HG03354 (cell line): ENCODE measurements at regions not wholly inside any gene's neighbourhood (a gene's known extent, or its start where the extent isn't known, plus 50 kb on each side); places are given as distances from the start of the nearest gene placed in this dataset.
"Not testable (repeated sequence)": the region's sequence is repeated elsewhere in the genome, so short reads cannot be mapped to it uniquely, and the experiment has no call there.

ENCODE experiments used
- ATAC-seq: cut with Tn5 transposase; IDR thresholded peaks from one replicate; pipeline ENCODE4 v1.9.1; 2021; ENCODE audit warnings: mild to moderate bottlenecking; ENCODE audit not compliant: unreplicated experiment, poor library complexity, severe bottlenecking

DNA sequence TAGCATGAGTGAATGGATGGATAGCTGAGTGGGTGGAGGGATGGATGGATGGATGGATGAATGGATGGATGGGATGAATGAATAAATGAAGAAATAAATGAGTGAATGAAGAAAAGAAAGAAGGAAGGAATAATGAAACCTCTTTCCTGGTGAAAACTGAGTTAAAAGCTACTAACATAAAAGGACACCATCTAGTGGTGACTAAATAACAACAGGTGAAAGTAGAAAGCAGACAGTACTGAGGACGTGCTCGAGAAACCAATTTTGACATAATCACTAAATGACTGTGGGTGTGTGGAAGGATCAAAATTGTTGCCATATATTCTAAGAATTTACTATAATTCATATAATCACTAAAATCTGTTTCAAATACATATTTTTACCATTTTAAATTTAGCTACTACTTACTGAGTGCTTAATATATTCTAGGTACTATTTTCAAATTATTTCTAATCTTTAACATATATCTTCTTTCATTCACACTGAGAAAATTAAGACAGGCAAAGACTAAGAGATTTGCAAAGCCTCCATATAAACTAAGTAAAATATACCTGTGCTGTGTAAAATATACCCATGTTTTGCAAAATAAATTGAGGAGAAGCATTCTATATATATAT lies 522.9 kb downstream of the LRRIQ3 start:
- ATAC-seq, result peak; percentile 71

DNA sequence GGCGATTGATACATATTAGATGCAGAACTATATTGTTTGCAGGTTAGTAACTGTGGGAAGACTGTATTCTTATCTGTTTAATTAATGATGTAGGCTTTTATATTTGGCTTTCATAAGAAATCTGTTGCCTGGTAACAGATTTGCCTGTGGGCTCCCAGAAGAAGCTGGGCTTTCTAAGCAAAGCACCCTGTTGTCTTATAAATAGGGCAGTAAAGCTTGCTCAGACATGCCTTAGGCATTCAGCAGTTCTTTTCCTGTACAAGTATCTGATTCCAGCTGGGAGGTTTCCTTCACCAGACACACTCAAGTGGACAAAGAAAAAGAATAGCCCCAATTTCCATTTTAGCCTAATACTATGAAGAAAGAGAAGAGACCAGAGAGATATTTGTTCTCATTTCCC lies 524.0 kb downstream of the LRRIQ3 start:
- ATAC-seq, result no peak

DNA sequence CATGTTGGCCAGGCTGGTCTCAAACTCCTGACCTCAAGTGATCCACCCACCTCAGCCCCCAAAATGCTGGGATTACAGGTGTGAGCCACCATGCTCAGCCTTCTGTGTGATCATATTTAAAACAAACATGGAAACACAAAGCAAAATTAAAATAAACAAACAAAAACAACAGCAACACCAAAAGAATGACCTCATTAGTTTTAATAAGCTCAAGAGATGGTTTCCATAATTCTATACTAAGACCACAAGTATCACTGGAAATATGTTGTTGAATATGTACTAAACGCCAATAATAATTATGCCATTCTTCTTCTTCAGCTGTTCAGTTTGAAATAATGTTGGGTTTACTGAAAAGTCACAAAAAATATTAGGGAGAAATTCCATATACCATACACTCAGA lies 526.4 kb downstream of the LRRIQ3 start:
- no peak for ATAC-seq

DNA sequence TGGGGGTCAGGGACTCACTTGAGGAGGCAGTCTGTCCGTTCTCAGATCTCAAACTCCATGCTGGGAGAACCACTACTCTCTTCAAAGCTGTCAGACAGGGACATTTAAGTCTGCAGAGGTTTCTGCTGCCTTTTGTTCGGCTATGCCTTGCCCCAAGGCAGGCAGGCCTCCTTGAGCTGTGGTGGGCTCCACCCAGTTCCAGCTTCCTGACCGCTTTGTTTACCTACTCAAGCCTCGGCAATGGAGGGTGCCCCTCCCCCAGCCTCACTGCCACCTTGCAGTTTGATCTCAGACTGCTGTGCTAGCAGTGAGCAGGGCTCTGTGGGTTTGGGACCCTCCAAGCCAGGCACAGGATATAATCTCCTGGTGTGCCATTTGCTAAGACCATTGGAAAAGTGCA lies 530.0 kb downstream of the LRRIQ3 start:
- ATAC-seq, result not testable (repeated sequence)

DNA sequence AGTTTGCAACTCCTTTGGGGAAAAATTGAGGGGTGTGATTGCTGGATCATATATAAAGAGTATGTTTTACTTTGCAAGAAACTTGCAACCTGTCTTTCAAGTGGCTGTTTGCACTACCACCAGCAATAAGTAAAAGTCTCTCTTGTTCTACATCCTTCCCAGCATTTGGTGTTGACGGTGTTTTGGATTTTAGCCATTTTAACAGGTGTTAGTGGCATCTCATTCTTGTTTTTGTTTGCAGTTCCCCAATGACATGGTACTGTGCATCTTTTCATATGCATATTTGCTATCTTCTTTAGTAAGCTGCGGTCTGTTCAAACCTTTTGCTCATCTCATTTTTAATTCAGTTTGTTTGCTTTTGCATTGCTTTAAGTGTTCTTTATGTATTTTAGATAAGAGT lies 535.5 kb downstream of the LRRIQ3 start:
- ATAC-seq, result no peak

DNA sequence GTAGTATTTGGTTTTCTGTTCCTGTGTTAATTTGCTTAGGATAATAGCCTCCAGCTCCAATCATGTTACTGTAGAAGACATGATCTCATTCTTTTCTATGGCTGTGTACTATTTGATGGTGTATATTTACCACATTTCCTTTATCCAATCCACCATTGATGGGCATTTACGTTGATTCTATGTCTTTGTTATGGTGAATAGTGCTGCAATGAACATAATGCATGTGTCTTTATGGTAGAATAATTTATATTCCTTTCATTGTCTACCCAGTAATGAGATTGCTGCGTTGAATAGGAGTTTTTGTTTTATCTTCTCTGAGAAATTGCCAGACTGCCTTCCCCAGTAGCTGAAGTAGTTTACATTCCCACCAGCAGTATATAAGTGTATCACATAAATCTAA lies 538.8 kb downstream of the LRRIQ3 start:
- no peak for ATAC-seq

DNA sequence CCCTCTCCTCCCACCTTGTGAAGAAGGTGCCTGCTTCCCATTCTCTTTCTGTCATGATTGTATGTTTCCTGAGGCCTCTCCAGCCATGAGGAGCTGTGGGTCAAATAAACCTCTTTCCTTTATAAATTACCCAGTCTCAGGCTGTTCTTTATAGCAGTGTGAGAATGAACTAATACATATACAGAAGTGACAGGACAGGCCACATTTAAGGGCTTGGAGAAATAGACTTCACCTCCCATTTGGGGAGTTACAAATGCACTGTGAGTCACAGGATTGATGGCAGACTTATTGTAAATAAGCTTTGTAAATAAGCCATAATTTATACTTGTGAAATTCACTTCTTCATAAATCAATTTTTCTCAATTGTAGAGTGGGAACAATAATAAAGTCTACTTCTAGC lies 543.3 kb downstream of the LRRIQ3 start:
- ATAC-seq, result no peak

DNA sequence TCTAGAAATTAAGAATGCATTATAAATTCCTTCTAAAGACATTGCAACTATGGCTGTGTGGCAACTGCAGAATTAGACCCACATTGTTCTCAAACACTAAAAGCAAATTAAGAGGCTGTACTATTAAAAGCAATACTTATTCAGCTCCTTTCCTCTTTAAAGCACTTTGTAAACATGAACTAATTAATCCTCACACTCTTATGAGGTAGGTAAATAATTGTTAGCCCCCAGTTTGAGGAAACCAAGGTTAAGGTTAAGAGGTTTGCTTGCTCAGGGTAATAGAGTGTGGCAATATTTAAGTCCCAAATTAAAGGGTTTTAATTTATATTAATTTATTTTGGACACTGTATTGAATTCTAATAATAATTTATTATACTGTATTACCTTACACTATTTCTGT lies 553.8 kb downstream of the LRRIQ3 start:
- ATAC-seq, result no peak

DNA sequence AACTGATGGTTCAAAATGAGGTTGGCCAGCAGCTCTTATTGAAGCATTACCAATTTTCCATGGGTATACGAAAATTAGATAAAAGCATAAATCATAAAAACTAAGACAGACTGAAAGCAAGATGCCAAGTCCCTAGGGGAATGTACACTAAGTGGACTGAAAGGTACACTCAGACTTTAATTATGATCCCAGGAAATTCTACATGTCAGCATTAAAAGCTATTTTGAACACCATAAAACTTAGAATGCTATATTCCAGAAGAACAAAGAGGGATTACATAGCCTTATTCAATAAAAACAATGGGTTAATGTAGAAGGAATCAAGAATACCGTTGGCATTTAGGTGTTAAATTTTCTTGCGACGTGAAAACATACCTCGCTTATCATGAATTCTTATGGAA lies 558.5 kb downstream of the LRRIQ3 start:
- ATAC-seq, result no peak

DNA sequence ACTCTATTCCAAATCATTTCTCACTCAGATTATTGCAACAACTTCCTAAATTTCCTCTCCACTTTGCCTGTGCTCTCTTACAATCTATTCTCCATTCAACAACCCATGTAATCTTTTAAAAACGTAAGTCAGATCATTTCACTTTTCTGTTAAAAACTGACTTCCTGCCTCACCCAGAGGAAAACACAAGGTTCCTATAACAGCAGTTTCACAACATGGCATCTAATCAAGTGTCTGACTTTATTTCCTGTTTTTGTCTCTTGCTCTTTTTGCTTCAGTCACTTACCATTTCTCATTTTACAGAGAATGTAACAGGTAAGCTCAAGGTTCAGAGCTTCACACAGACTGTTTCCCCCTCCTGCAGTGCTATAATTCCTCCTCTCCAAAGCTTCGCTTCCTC lies 560.7 kb downstream of the LRRIQ3 start:
- ATAC-seq, result no peak

DNA sequence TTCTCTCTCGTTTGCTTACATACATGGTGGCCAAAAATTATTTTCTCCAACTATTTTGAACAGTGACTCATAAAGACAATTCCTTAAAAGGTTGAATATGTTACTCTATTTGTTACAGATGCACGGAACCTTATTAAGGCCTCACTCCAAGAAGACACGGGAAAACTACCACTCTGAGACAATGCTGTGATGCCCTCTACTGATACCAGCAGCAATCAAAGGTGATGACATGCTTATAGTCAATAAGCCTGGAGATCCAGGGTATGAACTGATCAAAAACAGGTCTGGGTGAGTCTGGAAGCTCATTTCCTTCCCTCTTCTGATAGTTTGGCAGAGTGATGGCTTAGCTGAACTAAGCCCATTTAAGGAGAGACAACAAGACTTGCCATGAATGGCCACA lies 563.0 kb downstream of the LRRIQ3 start:
- no peak for ATAC-seq

DNA sequence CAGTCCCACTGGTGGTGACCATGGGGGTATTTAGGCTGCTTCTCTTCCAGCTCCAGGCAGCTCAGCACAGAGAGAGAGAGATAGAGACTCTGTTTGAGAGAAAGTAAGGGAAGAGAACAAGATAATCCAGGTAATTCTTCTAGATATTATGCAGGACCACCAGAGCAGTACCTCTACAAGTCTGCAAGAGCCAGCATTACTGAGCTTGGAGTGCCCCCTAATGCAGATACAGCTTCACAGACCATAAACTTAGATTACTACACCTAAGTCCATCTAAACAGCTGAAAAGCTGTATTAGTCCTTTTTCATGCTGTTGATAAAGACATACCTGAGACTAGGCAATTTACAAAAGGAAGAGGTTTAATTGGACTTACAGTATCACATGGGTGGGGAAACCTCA lies 570.3 kb downstream of the LRRIQ3 start:
- no peak for ATAC-seq

DNA sequence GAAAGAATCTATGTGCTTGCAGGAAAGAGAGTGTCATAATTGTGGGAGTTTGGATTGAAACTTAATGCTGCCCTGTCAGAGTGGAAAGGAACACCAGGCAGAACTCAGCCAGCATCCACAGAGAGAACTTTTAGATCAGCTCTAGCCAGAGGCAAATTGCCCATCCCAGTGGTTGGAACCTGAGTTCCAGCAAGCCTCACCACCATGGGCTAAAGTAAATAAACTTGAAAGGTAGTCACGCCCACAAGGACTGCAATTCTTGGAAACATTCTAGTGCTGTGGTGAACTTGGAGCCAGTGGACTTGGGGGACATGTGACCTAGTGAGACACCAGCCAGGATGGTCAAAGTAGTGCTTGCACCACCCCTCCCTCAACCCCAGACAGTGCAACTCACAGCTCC lies 571.6 kb downstream of the LRRIQ3 start:
- ATAC-seq, result no peak

DNA sequence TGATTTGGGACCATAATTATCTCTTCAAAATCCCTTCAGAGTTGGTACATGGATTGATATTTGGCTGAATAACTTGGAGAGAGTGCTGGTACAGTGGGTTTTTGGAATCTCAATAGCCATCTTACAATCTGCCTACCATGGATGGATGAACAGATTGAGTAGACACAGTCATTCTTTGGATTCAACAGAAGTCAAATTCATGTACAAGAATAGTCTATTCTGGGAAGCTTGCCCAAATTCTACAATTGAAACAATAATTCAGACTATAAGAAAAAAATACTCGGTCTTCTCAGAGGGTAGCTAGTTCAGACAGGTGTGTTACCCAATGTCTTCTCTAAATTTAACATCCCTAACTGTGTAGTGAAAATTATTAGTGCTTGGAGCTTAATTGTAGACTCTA lies 574.0 kb downstream of the LRRIQ3 start:
- no peak for ATAC-seq

DNA sequence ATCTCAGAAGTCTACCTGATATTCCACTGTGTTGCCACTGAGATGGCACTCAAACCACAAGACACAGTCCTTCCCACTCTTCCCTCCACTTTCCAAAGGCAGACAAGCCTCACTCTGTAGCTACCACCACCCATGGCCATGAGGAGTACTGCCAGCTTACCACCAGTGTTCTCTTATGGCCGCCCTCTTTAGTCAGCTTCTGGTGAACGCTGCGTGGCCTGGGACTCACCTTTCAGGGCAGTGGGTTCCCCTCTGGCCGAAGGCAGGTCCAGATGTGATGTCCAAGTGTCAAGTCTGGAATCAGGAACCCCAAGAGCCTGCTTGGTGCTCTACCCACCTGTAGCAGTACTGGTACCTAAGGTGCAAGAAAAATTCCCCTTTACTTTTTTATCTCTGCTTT lies 580.8 kb downstream of the LRRIQ3 start:
- ATAC-seq, result no peak

DNA sequence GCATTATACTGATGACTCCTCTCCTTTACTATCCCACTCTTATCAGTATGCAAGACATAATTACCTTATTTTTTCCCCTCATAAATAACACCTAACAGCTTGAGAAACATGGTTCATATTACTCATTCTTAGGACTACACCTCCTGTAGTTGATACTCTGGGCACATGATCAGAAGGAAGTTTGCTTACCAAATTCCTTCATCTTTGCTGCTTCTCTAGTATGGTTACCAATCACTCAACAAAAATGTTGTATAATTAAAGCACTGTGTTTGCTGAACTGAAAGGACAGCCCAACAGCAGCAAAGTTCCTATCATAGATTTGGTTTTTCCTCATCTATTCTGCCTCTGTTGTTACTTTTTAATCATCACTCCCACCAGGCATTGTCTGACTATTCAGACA lies 586.3 kb downstream of the LRRIQ3 start:
- no peak for ATAC-seq

DNA sequence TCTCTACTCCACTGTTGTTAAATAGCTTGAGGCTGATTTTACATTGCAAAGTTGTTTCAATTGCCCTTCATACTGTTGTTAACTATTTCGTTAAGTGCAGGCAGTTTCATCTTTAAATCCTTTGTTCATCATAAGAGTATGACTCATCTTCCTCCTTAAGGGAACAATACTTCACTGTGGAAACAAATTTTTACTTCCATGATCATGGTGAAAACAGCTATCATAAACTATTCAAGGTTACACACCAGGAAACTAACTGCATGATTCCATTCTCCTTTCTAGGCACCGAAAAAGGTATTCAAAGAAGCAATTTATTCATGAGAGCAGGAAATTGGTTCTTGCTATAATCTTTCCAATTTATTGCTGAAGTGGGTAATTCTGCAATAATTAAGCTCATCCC lies 593.2 kb downstream of the LRRIQ3 start:
- no peak for ATAC-seq

DNA sequence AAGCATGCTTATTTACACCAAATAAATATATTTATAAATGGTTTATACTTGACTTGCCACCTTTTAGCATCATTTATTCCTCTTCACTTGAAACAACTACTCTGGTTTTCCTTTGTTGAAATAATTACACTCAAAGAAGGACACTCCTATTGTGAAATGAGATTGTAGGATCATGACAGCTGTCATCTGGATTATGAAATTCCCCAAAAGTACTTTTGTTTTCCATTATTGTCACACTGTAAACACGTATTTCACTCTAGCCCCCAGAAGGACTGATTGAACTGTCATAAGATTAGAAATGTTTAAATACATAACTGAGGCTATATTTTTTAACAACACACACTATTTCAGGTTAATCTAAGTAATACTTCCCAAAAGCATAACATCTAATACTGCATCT lies 593.8 kb downstream of the LRRIQ3 start:
- no peak for ATAC-seq

DNA sequence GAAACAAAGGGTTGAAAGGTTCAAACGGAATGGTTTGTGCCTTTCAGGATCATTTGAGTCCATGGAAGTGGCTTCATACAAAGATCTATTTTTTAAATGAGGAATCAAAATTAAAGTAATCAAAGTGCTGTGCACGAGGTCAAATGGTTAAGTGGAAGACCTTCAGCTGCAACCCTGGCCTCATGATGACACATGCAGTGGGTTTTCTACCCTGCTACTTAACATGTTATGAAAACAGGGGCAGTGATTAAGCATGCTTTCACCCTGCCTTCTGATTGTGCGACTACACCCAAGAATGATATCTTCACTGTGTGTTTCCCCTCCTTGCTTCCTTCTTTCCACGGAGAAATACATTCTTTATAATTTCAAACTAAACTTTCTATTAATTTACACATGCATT lies 604.2 kb downstream of the LRRIQ3 start:
- ATAC-seq, result no peak

DNA sequence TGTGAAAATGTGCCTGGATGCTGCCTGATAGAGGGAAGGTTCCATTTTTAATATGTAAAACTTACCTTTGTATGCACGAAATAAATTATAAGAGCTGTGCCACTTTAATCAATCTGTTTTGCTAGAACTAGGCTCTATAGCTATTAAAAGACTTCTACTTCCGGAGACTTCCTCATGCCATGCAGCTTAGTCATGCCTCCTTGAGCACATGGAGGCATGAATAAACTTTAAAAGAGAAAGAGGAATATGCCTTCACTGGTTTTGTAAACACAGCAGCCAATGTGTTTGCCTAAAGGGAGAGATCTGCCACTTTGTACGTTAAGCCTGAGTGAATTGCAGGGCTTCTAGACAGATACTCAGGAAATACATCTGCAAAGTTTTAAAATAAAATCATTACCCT lies 604.6 kb downstream of the LRRIQ3 start:
- ATAC-seq, result no peak

DNA sequence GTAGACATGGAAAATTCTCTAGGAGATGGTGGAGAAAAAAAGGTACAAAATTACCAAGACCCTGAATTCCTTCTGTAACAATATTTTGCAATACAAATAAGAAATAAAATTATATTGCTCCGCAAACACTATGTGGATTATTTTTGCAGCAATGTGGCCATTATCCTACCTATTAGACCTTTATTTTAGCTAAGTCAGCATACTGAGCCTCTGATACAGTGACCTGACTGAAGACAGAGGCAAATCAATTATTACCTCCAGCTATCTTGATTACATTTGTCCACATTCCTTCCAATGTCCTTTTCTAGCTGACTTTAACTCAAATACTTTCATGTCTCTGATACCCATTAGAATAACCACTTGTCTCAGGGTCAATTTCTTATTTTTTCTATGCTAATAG lies 610.9 kb downstream of the LRRIQ3 start:
- no peak for ATAC-seq

DNA sequence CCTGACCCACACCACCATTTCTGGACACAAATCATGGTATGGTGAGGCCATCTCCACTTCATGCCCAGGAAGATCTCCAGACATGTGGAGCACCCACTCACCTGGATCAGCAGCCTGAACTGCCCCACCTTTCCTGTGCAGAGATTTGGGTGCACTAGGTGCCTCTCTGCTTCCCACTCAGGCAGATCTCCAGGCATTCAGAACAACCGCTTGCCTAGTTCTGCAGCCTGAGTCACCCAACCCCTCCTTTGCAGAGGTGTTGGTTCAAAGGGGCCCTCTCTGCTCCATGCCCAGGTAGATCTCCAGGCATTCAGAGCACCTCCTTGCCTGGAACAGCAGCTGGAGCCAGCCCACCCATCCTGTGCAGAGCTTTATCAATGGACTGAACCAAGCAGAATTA lies 620.8 kb downstream of the LRRIQ3 start:
- no peak for ATAC-seq

DNA sequence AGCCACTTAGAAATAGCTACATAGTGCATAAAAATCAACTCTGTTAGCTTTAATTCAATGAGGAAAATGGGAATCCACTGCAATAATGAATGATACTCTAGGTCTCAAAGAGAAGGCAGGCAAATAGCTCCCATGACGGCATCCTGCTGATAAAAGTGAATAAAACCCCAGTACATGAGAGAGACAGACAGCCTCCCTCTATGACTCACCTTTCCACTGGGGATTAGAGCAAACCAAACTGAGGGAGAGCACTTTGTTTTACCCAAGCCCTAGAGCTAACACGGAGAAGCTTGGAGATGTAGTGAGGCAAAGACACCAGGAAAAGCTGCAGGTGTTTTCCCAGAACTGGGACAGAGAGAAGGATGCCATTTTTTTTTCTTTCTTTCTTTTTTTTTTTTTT lies 621.9 kb downstream of the LRRIQ3 start:
- ATAC-seq, result no peak
